IMR-90 (cell line): ENCODE measurements at regions not wholly inside any gene's neighbourhood (a gene's known extent, or its start where the extent isn't known, plus 50 kb on each side); places are given as distances from the start of the nearest gene placed in this dataset.

Experiments used
- ATAC-seq: fragments of 200-7000 bp; cut with Tn5 transposase; 2 replicates; pipeline ENCODE4 v1.9.1; 2020; ENCODE audit warnings: low read depth, mild to moderate bottlenecking, moderate library complexity
- BruUV-seq: library from RNA; stranded (reverse); fragments of 400-500 nt; replicated peaks from 2 replicates; lab custom pipeline; 2021; lab: Mats Ljungman, UMichigan
- CTCF ChIA-PET: fragments of 300-600 bp; formaldehyde crosslinking; extraction: SDS; loops from one replicate; lab custom pipeline; 2021; ENCODE audit warnings: antibody characterized with exemption; lab: Yijun Ruan, JAX
- POLR2A ChIA-PET: fragments of 300-600 bp; sonication (Branson Sonifier 250); formaldehyde crosslinking; loops from one replicate; lab custom pipeline; 2022; ENCODE audit warnings: antibody characterized with exemption; ENCODE audit not compliant: unreplicated experiment; lab: Charles Lee
- DNase-seq: peaks from one replicate; pipeline ENCODE4 v3.0.0; 2013
- H2AFZ ChIP-seq: replicated peaks from 2 replicates; pipeline ENCODE3; 2013; ENCODE audit warnings: low read length, mild to moderate bottlenecking; ENCODE audit not compliant: poor library complexity
- H2AK5ac ChIP-seq: 2 replicates; pipeline ENCODE4 v1.6.1; 2013; ENCODE audit warnings: low read depth, low read length, inconsistent platforms
- H2AK9ac ChIP-seq: replicated peaks from 2 replicates; pipeline ENCODE3; 2013; ENCODE audit warnings: mild to moderate bottlenecking, low read depth, low read length, moderate library complexity; ENCODE audit not compliant: poor library complexity
- H2BK120ac ChIP-seq: 2 replicates; pipeline ENCODE4 v1.6.1; 2013; ENCODE audit warnings: low read depth, low read length, inconsistent platforms
- H2BK15ac ChIP-seq: 3 replicates; pipeline ENCODE4 v1.6.1; 2013; ENCODE audit warnings: low read depth, low read length, inconsistent platforms
- H2BK20ac ChIP-seq: 2 replicates; pipeline ENCODE4 v1.6.1; 2013; ENCODE audit warnings: low read depth, mild to moderate bottlenecking, inconsistent platforms, low read length, moderate library complexity
- H2BK5ac ChIP-seq: 2 replicates; pipeline ENCODE4 v1.6.1; 2013; ENCODE audit warnings: mild to moderate bottlenecking, low read depth, low read length, inconsistent platforms; ENCODE audit not compliant: poor library complexity, severe bottlenecking
- H3K14ac ChIP-seq: replicated peaks from 2 replicates; pipeline ENCODE4 v1.6.1; 2013; ENCODE audit warnings: low read depth, low read length, inconsistent platforms
- H3K18ac ChIP-seq: 2 replicates; pipeline ENCODE4 v1.6.1; 2013; ENCODE audit warnings: low read depth, low read length, control low read depth
- H3K23ac ChIP-seq: 2 replicates; pipeline ENCODE4 v1.6.1; 2013; ENCODE audit warnings: low read depth, low read length, inconsistent platforms
- H3K27ac ChIP-seq: 2 replicates; pipeline ENCODE4 v1.5.1; 2013; ENCODE audit warnings: mild to moderate bottlenecking, control low read depth, low read length; ENCODE audit not compliant: insufficient read depth
- H3K27me3 ChIP-seq: 2 replicates; pipeline ENCODE4 v1.6.1; 2013; ENCODE audit warnings: low read length; ENCODE audit not compliant: control insufficient read depth, insufficient read depth
- H3K36me3 ChIP-seq: 2 replicates; pipeline ENCODE4 v1.6.1; 2013; ENCODE audit warnings: low read length, mixed read lengths; ENCODE audit not compliant: control insufficient read depth, insufficient read depth
- H3K4ac ChIP-seq: 2 replicates; pipeline ENCODE4 v1.6.1; 2013; ENCODE audit warnings: low read depth, low read length, inconsistent platforms
- H3K4me1 ChIP-seq: 2 replicates; pipeline ENCODE4 v1.6.1; 2013; ENCODE audit warnings: low read length, mixed read lengths; ENCODE audit not compliant: control insufficient read depth, insufficient read depth
- H3K4me2 ChIP-seq: 2 replicates; pipeline ENCODE4 v1.6.1; 2013; ENCODE audit warnings: low read depth, mild to moderate bottlenecking, control low read depth, low read length, moderate library complexity
- H3K4me3 ChIP-seq: 2 replicates; pipeline ENCODE4 v1.5.1; 2013; ENCODE audit warnings: low read depth, mild to moderate bottlenecking, control low read depth, low read length, moderate library complexity; ENCODE audit not compliant: insufficient read depth
- H3K56ac ChIP-seq: 2 replicates; pipeline ENCODE4 v1.6.1; 2013; ENCODE audit warnings: low read length, inconsistent platforms; ENCODE audit not compliant: insufficient read depth; ENCODE audit errors: extremely low read depth
- H3K79me1 ChIP-seq, 2 experiments: 2 replicates each; pipeline ENCODE4 v1.6.1; 2013; ENCODE audit warnings: low read length in 2 of 2, inconsistent platforms in 1 of 2, low read depth in 1 of 2
- H3K9ac ChIP-seq: 2 replicates; pipeline ENCODE4 v1.6.1; 2013; ENCODE audit warnings: low read depth, low read length, control low read depth
- H3K9me1 ChIP-seq: 2 replicates; pipeline ENCODE4 v1.6.1; 2013; ENCODE audit warnings: low read length, inconsistent platforms; ENCODE audit not compliant: insufficient read depth
- H3K9me3 ChIP-seq: 2 replicates; pipeline ENCODE4 v1.6.1; 2013; ENCODE audit warnings: low read length; ENCODE audit not compliant: control insufficient read depth, insufficient read depth
- H4K20me1 ChIP-seq: 2 replicates; pipeline ENCODE4 v1.6.1; 2013; ENCODE audit warnings: low read length, inconsistent platforms; ENCODE audit not compliant: insufficient read depth
- H4K5ac ChIP-seq: 2 replicates; pipeline ENCODE4 v1.6.1; 2013; ENCODE audit warnings: mild to moderate bottlenecking, low read depth, low read length, control low read depth
- H4K8ac ChIP-seq, 2 experiments: 2 replicates each; pipeline ENCODE4 v1.6.1; 2013; ENCODE audit warnings: low read depth in 2 of 2, low read length in 2 of 2, control low read depth in 1 of 2, inconsistent platforms in 1 of 2
- H4K91ac ChIP-seq: 2 replicates; pipeline ENCODE4 v1.6.1; 2013; ENCODE audit warnings: low read depth, low read length, inconsistent platforms; ENCODE audit not compliant: insufficient read depth
- BHLHE40 ChIP-seq: fragments of 150-350 bp; IDR thresholded peaks from 2 replicates; pipeline ENCODE4 v1.6.1; 2016; ENCODE audit warnings: mild to moderate bottlenecking, low read depth, low read length
- CEBPB ChIP-seq: IDR thresholded peaks from 2 replicates; pipeline ENCODE4 v1.6.1; 2012; ENCODE audit warnings: low read depth, low read length, improper control_type of control experiment
- CHD1 ChIP-seq: IDR thresholded peaks from 2 replicates; pipeline ENCODE4 v1.6.1; 2012; ENCODE audit warnings: low read depth, low read length, improper control_type of control experiment
- FOS ChIP-seq: fragments of 150-350 bp; IDR thresholded peaks from 2 replicates; pipeline ENCODE4 v1.6.1; 2016; ENCODE audit warnings: low read depth, low read length
- MAFK ChIP-seq: IDR thresholded peaks from 2 replicates; pipeline ENCODE4 v1.6.1; 2012; ENCODE audit warnings: low read depth, low read length, improper control_type of control experiment
- MAZ ChIP-seq: IDR thresholded peaks from 2 replicates; pipeline ENCODE4 v1.6.1; 2012; ENCODE audit warnings: low read depth, mild to moderate bottlenecking, low read length, improper control_type of control experiment, moderate library complexity, borderline replicate concordance
- MXI1 ChIP-seq: IDR thresholded peaks from 2 replicates; pipeline ENCODE4 v1.6.1; 2012; ENCODE audit warnings: low read depth, mild to moderate bottlenecking, low read length, moderate library complexity, borderline replicate concordance
- NFE2L2 ChIP-seq: fragments of 150-350 bp; IDR thresholded peaks from 2 replicates; pipeline ENCODE4 v1.6.1; 2016; ENCODE audit warnings: low read depth, mild to moderate bottlenecking, low read length
- POLR2A ChIP-seq: IDR thresholded peaks from 2 replicates; pipeline ENCODE4 v1.6.1; 2012; ENCODE audit warnings: mild to moderate bottlenecking, low read depth, low read length
- RAD21 ChIP-seq: IDR thresholded peaks from 2 replicates; pipeline ENCODE4 v1.6.1; 2012; ENCODE audit warnings: low read length, improper control_type of control experiment
- RCOR1 ChIP-seq: IDR thresholded peaks from 2 replicates; pipeline ENCODE4 v1.6.1; 2012; ENCODE audit warnings: mild to moderate bottlenecking, low read length, improper control_type of control experiment; ENCODE audit not compliant: insufficient replicate concordance
- RFX5 ChIP-seq: IDR thresholded peaks from 2 replicates; pipeline ENCODE4 v1.8.0; 2012; ENCODE audit warnings: low read depth, mild to moderate bottlenecking, low read length, moderate library complexity
- SMC3 ChIP-seq: fragments of 150-350 bp; IDR thresholded peaks from 2 replicates; pipeline ENCODE4 v1.6.1; 2016; ENCODE audit warnings: low read depth, mild to moderate bottlenecking, antibody characterized with exemption, low read length, moderate library complexity
- WGBS, 2 experiments: methylation state at CpG; one replicate each; pipeline versions ENCODE4 v1.1.5 to v1.1.7; 2013; ENCODE audit warnings: missing lambda C conversion rate in 2 of 2; ENCODE audit not compliant: insufficient read length in 1 of 2; ENCODE audit errors: extremely low coverage in 2 of 2; 5-methylcytosine and 5-hydroxymethylcytosine counted together
- dilution Hi-C: fragments of 300-500 bp; cut with HindIII; formaldehyde crosslinking; loops from one replicate; pipeline ENCODE4 v1.14.3; 2018; ENCODE audit warnings: low sequenced_read_pairs; ENCODE audit not compliant: unreplicated experiment
- in situ Hi-C: fragments of 300-500 bp; cut with MboI; formaldehyde crosslinking; loops from 3 replicates; pipeline ENCODE4 v1.14.3; 2019; ENCODE audit warnings: low sequenced_read_pairs, inconsistent platforms, mixed read lengths
- intact Hi-C: fragments of 100-400 bp; cut with micrococcal nuclease; formaldehyde crosslinking; loops from 2 replicates; pipeline ENCODE4 v1.10.0; 2022
- TF ChIP-seq, protein P1 (sequence below): fragments of 150-350 bp; IDR thresholded peaks from 2 replicates; pipeline ENCODE4 v1.6.1; 2016; ENCODE audit warnings: low read depth, mild to moderate bottlenecking, low read length, moderate library complexity, borderline replicate concordance
- TF ChIP-seq, protein P2 (sequence below): conservative IDR thresholded peaks from 2 replicates; pipeline ENCODE4 v1.5.1; 2012; ENCODE audit warnings: mild to moderate bottlenecking, low read depth, low read length, improper control_type of control experiment
- TF ChIP-seq, protein P3 (sequence below): fragments of 150-350 bp; IDR thresholded peaks from 2 replicates; pipeline ENCODE4 v1.6.1; 2017; ENCODE audit warnings: mild to moderate bottlenecking, antibody characterized with exemption, low read length, low read depth

DNA sequence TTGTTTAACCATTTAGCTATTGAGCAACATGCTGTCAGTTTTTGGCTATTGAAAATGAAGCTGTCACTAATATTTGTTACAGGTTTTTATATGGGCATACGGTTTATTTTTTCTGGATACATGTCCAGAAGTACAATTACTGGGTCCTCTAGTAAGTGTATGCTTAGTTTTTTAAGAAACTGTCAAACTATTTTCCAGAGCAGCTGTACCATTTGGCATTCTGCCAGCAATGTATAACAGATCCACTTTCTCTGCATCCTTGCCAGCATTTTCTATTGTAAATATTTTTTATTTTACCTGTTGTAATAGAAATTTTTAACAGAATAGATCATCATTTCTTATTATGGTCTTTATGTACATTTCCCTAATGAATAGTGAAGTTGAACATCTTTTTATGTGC, 658.8 kb downstream of the EDEM1 start:
- H2BK20ac ChIP-seq: no peak overlapping the region
- intact Hi-C loops (no loop called here), dilution Hi-C loops (no loop called here), in situ Hi-C loops (no loop called here)
- CTCF ChIA-PET: no interaction called here
- H3K9ac ChIP-seq: no peak overlapping the region
- no peaks in the 10 kb centered on the region for H3K27me3 ChIP-seq
- no CpG with 5 or more reads among the region's 1 CpG for WGBS, 2 experiments
- H3K4ac ChIP-seq: no peak overlapping the region
- H3K9me3 ChIP-seq: peaks cover 21% of the 10 kb centered on the region
- TF ChIP-seq RCOR1: no peak
- TF ChIP-seq, protein P1, sequence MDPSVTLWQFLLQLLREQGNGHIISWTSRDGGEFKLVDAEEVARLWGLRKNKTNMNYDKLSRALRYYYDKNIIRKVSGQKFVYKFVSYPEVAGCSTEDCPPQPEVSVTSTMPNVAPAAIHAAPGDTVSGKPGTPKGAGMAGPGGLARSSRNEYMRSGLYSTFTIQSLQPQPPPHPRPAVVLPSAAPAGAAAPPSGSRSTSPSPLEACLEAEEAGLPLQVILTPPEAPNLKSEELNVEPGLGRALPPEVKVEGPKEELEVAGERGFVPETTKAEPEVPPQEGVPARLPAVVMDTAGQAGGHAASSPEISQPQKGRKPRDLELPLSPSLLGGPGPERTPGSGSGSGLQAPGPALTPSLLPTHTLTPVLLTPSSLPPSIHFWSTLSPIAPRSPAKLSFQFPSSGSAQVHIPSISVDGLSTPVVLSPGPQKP: no peak
- TF ChIP-seq, protein P2, sequence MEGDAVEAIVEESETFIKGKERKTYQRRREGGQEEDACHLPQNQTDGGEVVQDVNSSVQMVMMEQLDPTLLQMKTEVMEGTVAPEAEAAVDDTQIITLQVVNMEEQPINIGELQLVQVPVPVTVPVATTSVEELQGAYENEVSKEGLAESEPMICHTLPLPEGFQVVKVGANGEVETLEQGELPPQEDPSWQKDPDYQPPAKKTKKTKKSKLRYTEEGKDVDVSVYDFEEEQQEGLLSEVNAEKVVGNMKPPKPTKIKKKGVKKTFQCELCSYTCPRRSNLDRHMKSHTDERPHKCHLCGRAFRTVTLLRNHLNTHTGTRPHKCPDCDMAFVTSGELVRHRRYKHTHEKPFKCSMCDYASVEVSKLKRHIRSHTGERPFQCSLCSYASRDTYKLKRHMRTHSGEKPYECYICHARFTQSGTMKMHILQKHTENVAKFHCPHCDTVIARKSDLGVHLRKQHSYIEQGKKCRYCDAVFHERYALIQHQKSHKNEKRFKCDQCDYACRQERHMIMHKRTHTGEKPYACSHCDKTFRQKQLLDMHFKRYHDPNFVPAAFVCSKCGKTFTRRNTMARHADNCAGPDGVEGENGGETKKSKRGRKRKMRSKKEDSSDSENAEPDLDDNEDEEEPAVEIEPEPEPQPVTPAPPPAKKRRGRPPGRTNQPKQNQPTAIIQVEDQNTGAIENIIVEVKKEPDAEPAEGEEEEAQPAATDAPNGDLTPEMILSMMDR: no peak
- TF ChIP-seq RAD21: no peak
- TF ChIP-seq BHLHE40: no peak
- TF ChIP-seq NFE2L2: no peak
- TF ChIP-seq RFX5: no peak
- TF ChIP-seq CEBPB: no peak
- TF ChIP-seq POLR2A: no peak
- no peak for TF ChIP-seq MXI1
- TF ChIP-seq SMC3: no peak
- TF ChIP-seq MAFK: no peak
- TF ChIP-seq, protein P3, sequence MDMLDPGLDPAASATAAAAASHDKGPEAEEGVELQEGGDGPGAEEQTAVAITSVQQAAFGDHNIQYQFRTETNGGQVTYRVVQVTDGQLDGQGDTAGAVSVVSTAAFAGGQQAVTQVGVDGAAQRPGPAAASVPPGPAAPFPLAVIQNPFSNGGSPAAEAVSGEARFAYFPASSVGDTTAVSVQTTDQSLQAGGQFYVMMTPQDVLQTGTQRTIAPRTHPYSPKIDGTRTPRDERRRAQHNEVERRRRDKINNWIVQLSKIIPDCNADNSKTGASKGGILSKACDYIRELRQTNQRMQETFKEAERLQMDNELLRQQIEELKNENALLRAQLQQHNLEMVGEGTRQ: no peak
- no peak for TF ChIP-seq FOS
- no peak for TF ChIP-seq CHD1
- TF ChIP-seq MAZ: no peak
- no peak overlapping the region for H4K5ac ChIP-seq
- H3K79me1 ChIP-seq: no peaks in the 10 kb centered on the region
- H3K18ac ChIP-seq: no peak overlapping the region
- no peaks in the 10 kb centered on the region for H3K36me3 ChIP-seq
- no peaks in the 10 kb centered on the region for H3K4me1 ChIP-seq
- no peak overlapping the region for H2AK9ac ChIP-seq
- H3K4me3 ChIP-seq: no peak overlapping the region
- H4K8ac ChIP-seq: no peak overlapping the region
- no peak overlapping the region for H3K27ac ChIP-seq
- no peak for ATAC-seq
- no peak for DNase-seq
- no peaks in the 10 kb centered on the region for H3K9me1 ChIP-seq
- H3K56ac ChIP-seq: no peak overlapping the region
- no peak overlapping the region for H3K23ac ChIP-seq
- BruUV-seq: no TSS peak
- POLR2A ChIA-PET: no interaction called here
- H2AFZ ChIP-seq: no peak overlapping the region
- no peak overlapping the region for H4K91ac ChIP-seq
- H2BK5ac ChIP-seq: no peak overlapping the region
- H2BK15ac ChIP-seq: no peak overlapping the region
- no peak overlapping the region for H2AK5ac ChIP-seq
- H3K4me2 ChIP-seq: no peak overlapping the region
- no peak overlapping the region for H2BK120ac ChIP-seq
- no peaks in the 10 kb centered on the region for H4K20me1 ChIP-seq
- H3K14ac ChIP-seq: no peak overlapping the region
